GM21447 (cell line): ENCODE measurements at regions not wholly inside any gene's neighbourhood (a gene's known extent, or its start where the extent isn't known, plus 50 kb on each side); places are given as distances from the start of the nearest gene placed in this dataset.

Experiments
- ATAC-seq: cut with Tn5 transposase; IDR thresholded peaks from one replicate; pipeline ENCODE4 v1.9.1; 2021; ENCODE audit not compliant: unreplicated experiment

GRCh38 chr4:60117726-60118323 is 1082.3 kb upstream of the ADGRL3 start:
- ATAC-seq, result no peak

GRCh38 chr4:60122820-60123219 is 1077.3 kb upstream of the ADGRL3 start:
- no peak for ATAC-seq

GRCh38 chr4:60128888-60129287 is 1071.2 kb upstream of the ADGRL3 start:
- no peak for ATAC-seq

- no peak for ATAC-seq
Observed at GRCh38 chr4:60129740-60130139, 1070.4 kb upstream of the ADGRL3 start.

- ATAC-seq, result no peak
Observed at GRCh38 chr4:60133375-60133774, 1066.8 kb upstream of the ADGRL3 start.

GRCh38 chr4:60134099-60134498 is 1066.0 kb upstream of the ADGRL3 start:
- ATAC-seq, result no peak

GRCh38 chr4:60155088-60155487 is 1045.0 kb upstream of the ADGRL3 start:
- no peak for ATAC-seq

GRCh38 chr4:60173103-60173502 is 1027.0 kb upstream of the ADGRL3 start:
- no peak for ATAC-seq

GRCh38 chr4:60173718-60174117 is 1026.4 kb upstream of the ADGRL3 start:
- ATAC-seq, result no peak

GRCh38 chr4:60175241-60175640 is 1024.9 kb upstream of the ADGRL3 start:
- no peak for ATAC-seq

- ATAC-seq, result no peak
Observed at GRCh38 chr4:60187428-60187827, 1012.7 kb upstream of the ADGRL3 start.

GRCh38 chr4:60189286-60189685 is 1010.8 kb upstream of the ADGRL3 start:
- ATAC-seq, result no peak

- ATAC-seq, result no peak
Observed at GRCh38 chr4:60194214-60194613, 1005.9 kb upstream of the ADGRL3 start.

GRCh38 chr4:60195256-60195655 is 1004.9 kb upstream of the ADGRL3 start:
- ATAC-seq, result no peak

- no peak for ATAC-seq
Observed at GRCh38 chr4:60201052-60201673, 999.0 kb upstream of the ADGRL3 start.

- ATAC-seq, result no peak
Observed at GRCh38 chr4:60209588-60209987, 990.5 kb upstream of the ADGRL3 start.

GRCh38 chr4:60215906-60216305 is 984.2 kb upstream of the ADGRL3 start:
- no peak for ATAC-seq

- ATAC-seq, result no peak
Observed at GRCh38 chr4:60216752-60217151, 983.4 kb upstream of the ADGRL3 start.

GRCh38 chr4:60221866-60222265 is 978.3 kb upstream of the ADGRL3 start:
- ATAC-seq, result no peak

- ATAC-seq, result no peak
Observed at GRCh38 chr4:60223208-60223923, 976.8 kb upstream of the ADGRL3 start.

- ATAC-seq, result no peak
Observed at GRCh38 chr4:60241866-60242265, 958.3 kb upstream of the ADGRL3 start.

- no peak for ATAC-seq
Observed at GRCh38 chr4:60249784-60250183, 950.3 kb upstream of the ADGRL3 start.
